Ishikawa (cell line): ENCODE measurements at regions not wholly inside any gene's neighbourhood (a gene's known extent, or its start where the extent isn't known, plus 50 kb on each side); places are given as distances from the start of the nearest gene placed in this dataset.

Experiments
- CEBPB ChIP-seq: IDR thresholded peaks from 2 replicates; pipeline ENCODE4 v1.6.1; 2012
- CREB1 ChIP-seq: IDR thresholded peaks from 2 replicates; pipeline ENCODE4 v1.6.1; 2012; ENCODE audit warnings: low read depth
- EGR1 ChIP-seq: IDR thresholded peaks from 2 replicates; pipeline ENCODE4 v1.6.1; 2012
- EP300 ChIP-seq: IDR thresholded peaks from 2 replicates; pipeline ENCODE4 v1.6.1; 2012; ENCODE audit warnings: borderline replicate concordance
- FOXM1 ChIP-seq: IDR thresholded peaks from 2 replicates; pipeline ENCODE4 v1.6.1; 2012; ENCODE audit warnings: low read depth, borderline replicate concordance
- MAX ChIP-seq: IDR thresholded peaks from 2 replicates; pipeline ENCODE4 v1.6.1; 2012
- NFIC ChIP-seq: IDR thresholded peaks from 2 replicates; pipeline ENCODE4 v1.6.1; 2012
- RAD21 ChIP-seq: IDR thresholded peaks from 2 replicates; pipeline ENCODE4 v1.6.1; 2012; ENCODE audit warnings: low read depth
- REST ChIP-seq: IDR thresholded peaks from 2 replicates; pipeline ENCODE4 v1.6.1; 2012; ENCODE audit warnings: low read depth, mild to moderate bottlenecking
- TAF1 ChIP-seq: IDR thresholded peaks from 2 replicates; pipeline ENCODE4 v1.6.1; 2012; ENCODE audit warnings: low read depth, mild to moderate bottlenecking
- TCF12 ChIP-seq: IDR thresholded peaks from 2 replicates; pipeline ENCODE4 v1.6.1; 2012; ENCODE audit warnings: low read depth
- TEAD4 ChIP-seq: IDR thresholded peaks from 2 replicates; pipeline ENCODE4 v1.6.1; 2012
- USF1 ChIP-seq: IDR thresholded peaks from 2 replicates; pipeline ENCODE4 v1.6.1; 2012
- YY1 ChIP-seq: IDR thresholded peaks from 2 replicates; pipeline ENCODE4 v1.6.1; 2012; ENCODE audit warnings: low read depth
- ZBTB7A ChIP-seq: IDR thresholded peaks from 2 replicates; pipeline ENCODE4 v1.6.1; 2012; ENCODE audit warnings: low read depth

GRCh38 chr14:71466946-71467345 lies 465.3 kb upstream of the RGS6 start:
- TF ChIP-seq EP300 (no peak), NFIC (no peak), USF1 (no peak), EGR1 (no peak), CREB1 (no peak), TAF1 (no peak), TCF12 (no peak), REST (no peak), YY1 (no peak), FOXM1 (no peak), CEBPB (no peak), RAD21 (no peak), MAX (no peak), ZBTB7A (no peak), TEAD4 (no peak)

GRCh38 chr14:71467361-71467811 lies 464.8 kb upstream of the RGS6 start:
- TF ChIP-seq FOXM1 (no peak), CREB1 (no peak), CEBPB (no peak), USF1 (no peak)

- TF ChIP-seq RAD21 (no peak), YY1 (no peak), EGR1 (no peak), TAF1 (no peak), FOXM1 (no peak), CEBPB (no peak), NFIC (no peak), TCF12 (no peak), ZBTB7A (no peak), EP300 (no peak), TEAD4 (no peak), CREB1 (no peak), USF1 (no peak), MAX (no peak), REST (no peak)
These were observed 463.5 kb upstream of the RGS6 start for GRCh38 chr14:71468701-71469100.

- TF ChIP-seq FOXM1 (no peak), TCF12 (no peak), TEAD4 (no peak), USF1 (no peak), ZBTB7A (no peak), EP300 (no peak), EGR1 (no peak), CEBPB (no peak), CREB1 (no peak), TAF1 (no peak), MAX (no peak), YY1 (no peak), RAD21 (no peak), REST (no peak), NFIC (no peak)
These were observed 462.4 kb upstream of the RGS6 start for GRCh38 chr14:71469643-71470335.
